CD4-positive, alpha-beta T cell treated with Interleukin-12 subunit alpha and Interleukin-12 subunit beta, for 1 hour (primary cell): ENCODE measurements at regions not wholly inside any gene's neighbourhood (a gene's known extent, or its start where the extent isn't known, plus 50 kb on each side); places are given as distances from the start of the nearest gene placed in this dataset.
"Not testable (repeated sequence)": the region's sequence is repeated elsewhere in the genome, so short reads cannot be mapped to it uniquely, and the experiment has no call there.

ENCODE experiments used
- DNase-seq: peaks from one replicate; pipeline ENCODE4 v3.0.0-alpha.2; 2020

GRCh38 chr6:8175046-8175777 is 72.9 kb upstream of the EEF1E1 start:
- DNase-seq, result no peak

DNA sequence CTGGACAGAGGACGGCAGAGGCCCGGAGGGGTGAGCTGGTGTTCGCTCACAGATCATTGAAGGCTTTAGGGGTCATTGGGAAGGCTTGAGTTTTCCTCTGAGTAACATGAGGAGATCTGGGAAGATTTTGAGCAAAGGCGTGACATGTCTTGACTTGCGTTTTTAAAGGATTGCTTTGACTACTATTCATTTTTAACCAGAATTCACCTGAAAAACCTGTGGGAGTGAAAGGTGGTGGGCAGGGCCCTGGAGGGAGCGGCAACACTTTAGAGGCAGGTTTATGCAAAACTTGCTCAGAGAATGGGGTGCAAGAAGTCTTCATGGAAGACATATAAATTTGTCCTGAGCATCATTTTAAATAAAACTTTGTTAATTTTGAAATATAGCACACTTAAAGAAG is 72.2 kb upstream of the EEF1E1 start:
- no peak for DNase-seq

GRCh38 chr6:8172530-8172929 is 70.2 kb upstream of the EEF1E1 start:
- DNase-seq, result no peak

DNA sequence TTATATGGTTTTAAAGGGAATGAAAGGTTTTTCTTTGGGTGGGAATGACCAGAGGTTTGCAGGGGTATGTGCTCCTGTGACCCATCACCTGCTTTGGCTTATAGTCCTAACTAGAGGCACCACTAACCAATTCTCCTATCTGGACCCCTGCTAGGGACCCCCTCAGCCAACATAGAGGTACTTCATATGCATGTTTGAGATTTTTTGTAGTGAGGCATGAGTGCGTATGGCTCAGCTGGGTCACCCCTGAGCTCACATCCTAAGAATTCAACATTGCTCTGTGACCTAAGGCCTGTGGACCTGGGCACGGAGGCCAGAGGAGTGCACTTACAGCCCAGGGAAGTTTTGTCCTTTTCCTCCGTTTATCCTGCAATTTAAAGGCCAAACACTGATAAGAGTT is 68.4 kb upstream of the EEF1E1 start:
- no peak for DNase-seq

DNA sequence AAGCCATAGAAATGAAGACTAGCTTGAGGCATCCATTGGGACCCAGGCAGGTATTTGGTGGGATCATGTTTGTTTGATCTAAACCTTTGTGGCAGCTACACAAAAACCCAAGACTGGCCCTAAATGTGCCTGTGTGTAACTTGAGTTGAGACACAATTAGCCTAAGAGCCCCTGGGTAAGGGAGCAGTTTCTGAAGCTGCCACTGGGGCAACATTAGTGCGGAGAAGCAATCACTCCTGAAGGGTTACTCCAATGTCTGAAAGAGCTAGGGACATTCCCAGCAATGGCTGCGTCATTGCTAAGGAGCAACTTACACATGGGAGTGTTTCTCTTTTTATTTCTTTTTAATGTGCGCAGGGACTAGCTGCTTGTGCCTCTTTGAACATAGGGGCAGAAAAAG is 67.9 kb upstream of the EEF1E1 start:
- DNase-seq, result no peak

DNA sequence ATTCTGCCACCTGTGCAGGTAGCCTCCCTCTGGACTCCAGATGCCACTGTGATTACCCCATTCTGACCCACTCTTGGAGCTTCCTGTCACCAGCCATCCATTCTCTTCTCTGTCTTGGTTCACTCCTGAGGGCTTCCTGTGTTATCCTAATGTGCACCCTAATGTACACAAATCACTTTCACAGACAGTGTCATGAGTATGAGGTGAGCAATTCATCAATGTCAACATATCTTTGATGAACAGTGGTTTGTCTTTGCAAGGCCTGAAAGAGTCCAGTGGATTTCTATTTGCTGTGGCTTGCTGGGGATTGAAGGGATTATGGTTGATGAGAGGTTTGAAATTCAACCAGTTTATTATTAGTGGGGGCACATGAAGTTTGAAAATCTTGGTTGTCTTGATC is 63.8 kb upstream of the EEF1E1 start:
- no peak for DNase-seq

DNA sequence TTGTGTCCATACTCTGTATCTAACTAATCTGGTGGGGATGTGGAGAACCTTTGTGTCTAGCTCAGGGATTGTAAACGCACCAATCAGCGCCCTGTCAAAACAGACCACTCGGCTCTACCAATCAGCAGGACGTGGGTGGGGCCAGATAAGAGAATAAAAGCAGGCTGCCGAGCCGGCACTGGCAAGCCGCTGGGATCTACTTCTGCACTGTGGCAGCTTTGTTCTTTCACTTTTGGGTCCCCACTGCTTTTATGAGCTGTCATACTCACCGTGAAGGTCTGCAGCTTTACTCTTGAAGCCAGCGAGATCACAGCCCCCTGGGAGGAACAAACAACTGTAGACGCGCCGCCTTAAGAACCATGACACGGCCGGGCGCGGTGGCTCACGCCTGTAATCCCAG is 62.7 kb upstream of the EEF1E1 start:
- DNase-seq, result not testable (repeated sequence)

DNA sequence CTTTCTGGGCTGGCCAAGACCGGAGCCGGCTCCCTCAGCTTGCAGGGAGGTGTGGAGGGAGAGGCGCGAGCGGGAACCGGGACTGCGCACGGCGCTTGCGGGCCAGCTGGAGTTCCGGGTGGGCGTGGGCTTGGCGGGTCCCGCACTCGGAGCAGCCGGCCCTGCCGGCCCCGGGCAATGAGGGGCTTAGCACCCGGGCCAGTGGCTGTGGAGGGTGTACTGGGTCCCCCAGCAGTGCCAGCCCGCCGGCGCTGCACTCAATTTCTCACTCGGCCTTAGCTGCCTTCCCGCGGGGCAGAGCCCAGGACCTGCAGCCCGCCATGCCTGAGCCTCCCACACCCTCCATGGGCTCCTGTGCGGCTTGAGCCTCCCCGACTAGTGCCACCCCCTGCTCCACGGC is 61.9 kb upstream of the EEF1E1 start:
- DNase-seq, result not testable (repeated sequence)

- no peak for DNase-seq
Observed at GRCh38 chr6:8159966-8160365, 57.6 kb upstream of the EEF1E1 start.

- no peak for DNase-seq
Observed at GRCh38 chr6:8157839-8158238, 55.5 kb upstream of the EEF1E1 start.

- no peak for DNase-seq
Observed at GRCh38 chr6:8155259-8156012, 53.1 kb upstream of the EEF1E1 start.
